Fibroblast of peridontal ligament (primary cell): ENCODE measurements at regions not wholly inside any gene's neighbourhood (a gene's known extent, or its start where the extent isn't known, plus 50 kb on each side); places are given as distances from the start of the nearest gene placed in this dataset.
"Not testable (repeated sequence)": the region's sequence is repeated elsewhere in the genome, so short reads cannot be mapped to it uniquely, and the experiment has no call there.

ENCODE experiments used
- DNase-seq: peaks from one replicate; pipeline ENCODE4 v3.0.0-alpha.2; 2010; ENCODE audit errors: extremely low read depth

DNA sequence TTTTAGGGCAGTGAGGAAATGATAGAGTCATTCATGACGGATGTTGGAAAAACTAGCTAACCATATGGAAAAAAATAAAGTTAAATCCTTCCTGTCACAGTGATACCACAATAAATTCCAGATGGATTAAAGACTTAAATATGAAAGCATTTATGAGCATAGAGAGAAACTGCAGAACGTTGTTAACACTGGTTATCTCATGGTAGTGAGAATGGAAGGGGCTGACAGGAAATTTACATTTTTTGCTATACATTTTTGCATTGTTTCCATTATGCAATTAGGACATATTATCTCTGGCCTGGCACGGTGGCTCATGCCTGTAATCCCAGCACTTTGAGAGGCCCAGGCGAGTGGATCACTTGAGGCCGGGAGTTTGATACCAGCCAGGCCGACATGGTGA lies 130.5 kb upstream of the VOPP1 start:
- not testable (repeated sequence) for DNase-seq

DNA sequence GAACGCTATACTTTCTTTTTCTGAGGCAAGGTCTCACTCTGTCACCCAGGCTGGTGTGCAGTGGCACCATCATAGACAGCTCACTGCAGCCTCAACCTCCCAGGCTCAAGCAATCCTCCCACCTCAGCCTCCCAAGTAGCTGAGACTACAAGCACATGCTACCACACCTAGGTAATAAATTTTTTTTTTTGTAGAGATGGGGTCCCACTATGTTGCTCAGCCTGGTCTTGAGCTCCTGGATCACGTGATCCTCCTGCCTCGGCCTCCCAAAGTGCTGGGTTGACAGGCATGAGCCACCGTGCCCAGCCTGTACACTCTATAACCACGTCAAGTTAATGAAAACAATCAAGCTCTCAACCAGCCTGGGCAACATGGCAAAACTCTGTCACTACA lies 127.1 kb upstream of the VOPP1 start:
- not testable (repeated sequence) for DNase-seq

DNA sequence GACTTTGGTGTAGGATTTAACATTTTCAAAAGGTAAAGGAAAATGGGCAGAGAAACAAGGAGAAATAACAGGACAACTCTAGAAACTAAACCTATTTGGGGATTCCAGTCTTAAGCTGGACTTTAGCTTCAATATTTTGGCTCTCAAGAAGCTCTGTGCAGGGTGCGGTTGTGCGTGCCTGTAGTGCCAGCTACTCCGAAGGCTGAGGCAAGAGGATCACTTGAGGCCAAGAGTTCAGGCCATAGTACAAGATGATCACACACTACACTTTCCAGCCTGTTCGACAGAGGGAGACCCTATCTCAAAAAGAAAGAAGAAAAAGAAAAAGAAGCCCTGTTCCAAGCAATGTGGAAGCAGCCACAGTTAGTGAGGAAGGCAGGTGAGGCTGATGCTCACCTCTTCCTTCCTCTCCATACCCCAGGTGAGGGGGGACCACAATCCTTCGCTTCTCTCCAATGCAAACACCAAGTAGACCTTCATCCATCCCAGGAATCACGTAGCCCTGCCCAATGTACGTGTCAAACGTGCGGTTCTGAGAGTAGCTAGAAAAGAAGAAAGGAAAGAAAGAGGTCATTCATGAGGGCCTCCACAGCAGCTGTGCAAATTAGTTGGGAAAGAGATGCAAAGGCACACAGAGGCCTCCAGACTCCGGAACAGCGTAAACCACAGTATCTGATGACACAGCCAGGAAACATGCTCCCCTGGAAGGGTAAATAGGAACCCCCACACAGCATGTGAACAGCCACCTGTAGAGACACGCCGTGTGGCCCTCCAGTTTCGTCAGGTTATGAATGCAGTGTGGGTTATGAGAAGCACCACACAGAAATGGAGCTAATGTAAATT lies 126.5 kb upstream of the VOPP1 start:
- DNase-seq: not testable (repeated sequence)

DNA sequence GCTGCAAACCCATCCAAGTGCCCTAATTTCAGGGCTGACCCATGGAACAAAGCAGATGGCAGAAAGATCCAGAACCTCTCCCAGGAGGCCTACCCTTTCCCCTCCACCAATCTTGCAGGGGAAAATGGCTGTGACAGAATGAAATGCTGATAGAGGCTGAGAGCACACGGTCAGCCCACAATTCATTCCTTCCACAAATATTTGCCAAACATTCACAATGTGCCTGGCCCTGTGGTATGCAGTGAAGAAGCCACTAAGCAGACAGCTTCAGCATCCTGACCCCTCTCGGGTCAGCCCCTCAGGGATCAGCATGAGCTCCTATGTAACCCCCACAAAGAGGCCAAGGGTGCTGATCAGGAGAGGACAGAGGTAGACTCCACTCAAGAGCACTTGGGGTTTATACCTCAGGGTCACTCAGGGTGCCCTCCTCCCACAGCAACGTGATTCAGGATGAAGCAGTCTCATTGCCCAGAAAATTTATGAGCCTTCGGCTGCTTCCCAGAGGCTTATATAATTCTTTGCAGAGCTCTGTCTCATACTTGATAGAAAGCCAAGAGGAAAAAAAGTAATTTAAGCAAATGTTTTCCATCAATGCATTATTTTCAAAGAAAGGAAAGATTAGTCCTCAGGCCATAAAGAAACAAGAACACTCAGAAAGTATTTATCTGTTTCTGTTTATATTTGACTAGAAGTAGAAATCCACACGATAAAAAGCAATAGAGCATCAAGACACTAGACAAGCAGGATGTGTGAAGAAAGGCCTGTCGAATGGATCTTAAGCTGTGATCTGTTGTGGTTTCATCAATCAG lies 123.8 kb upstream of the VOPP1 start:
- peak; percentile 47 for DNase-seq

DNA sequence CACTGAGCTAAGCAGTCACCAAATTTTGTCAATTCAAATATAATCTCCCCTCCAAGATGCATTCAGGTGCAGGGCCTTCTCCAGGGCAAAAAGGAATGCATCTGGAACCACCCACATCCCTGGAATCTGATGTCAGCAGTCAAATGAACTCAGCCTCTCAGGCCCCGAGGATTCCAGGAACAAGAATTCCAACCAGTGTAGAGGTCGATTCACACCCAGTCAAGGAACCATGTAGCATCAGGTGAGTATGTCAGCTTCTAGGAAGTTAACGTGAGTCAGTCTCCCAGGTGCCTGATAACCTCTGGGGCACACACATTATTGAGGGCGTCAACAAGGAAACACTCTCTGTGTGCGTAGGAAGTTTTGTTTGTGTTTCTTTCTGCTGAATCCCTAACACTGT lies 122.2 kb upstream of the VOPP1 start:
- not testable (repeated sequence) for DNase-seq

DNA sequence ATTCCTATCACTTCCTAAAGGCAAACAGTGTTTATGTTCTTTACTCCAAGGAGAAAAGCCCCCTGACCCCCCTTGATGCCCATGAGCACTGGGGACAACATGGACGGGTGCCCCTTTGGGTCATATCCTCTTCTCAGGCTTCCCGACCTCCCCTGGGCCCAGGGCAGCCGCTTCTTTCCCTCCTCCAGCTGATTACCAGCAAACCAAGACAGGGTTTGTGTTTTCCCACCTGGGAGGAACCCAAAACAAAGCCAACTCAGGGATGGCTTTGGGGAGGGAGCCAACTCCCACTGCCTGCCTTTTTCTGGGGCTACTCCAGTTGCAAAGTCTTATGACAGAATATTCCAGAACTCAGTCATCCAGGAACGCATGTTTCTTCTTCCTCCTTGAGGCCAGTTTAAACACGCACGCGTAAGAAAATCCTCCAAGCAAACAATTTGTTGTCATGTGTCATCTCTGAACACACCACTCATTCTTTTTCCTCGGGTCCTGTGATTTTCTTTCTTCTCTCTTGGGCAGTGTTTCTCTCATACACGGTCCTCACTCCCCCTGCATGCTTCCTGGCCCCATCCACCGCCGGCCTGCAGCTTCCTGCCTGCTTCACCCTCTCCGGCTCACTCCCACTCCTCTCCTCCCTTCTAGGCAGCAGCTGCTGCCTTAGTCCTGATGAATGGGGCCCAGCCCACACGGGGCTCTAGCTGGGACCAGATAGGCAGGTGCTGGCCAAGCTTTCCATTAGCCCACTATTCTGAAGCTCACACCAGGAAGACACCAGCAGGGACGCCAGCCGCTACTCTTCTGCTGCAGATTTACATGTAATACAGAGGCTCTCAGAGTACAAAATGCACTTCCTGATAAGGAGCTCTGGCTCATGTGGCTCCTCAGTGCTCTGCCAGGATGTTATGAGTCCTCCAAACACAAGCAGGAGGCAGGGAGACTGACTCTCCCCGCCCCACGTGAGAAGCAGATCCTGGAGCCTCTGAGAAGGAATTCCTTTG lies 116.7 kb upstream of the VOPP1 start:
- not testable (repeated sequence) for DNase-seq

DNA sequence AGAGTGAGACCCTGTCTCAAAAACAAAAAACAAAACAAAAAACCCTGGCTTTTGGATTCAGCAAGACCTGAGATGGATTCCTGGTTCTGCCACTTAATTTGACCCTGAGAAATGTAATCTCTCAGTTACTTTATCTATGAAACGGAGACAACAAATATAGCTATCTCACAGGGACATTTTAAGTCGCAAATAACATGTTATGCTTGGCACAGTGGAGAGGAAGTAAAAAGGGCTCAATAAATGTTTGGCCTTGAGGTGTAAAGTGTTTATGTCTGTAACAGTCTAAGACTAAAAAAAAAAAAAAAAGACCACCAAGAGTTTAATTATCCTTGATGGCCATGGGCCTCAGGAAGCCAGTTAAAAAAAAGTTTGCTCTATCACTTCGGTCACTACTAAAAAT lies 116.0 kb upstream of the VOPP1 start:
- not testable (repeated sequence) for DNase-seq

DNA sequence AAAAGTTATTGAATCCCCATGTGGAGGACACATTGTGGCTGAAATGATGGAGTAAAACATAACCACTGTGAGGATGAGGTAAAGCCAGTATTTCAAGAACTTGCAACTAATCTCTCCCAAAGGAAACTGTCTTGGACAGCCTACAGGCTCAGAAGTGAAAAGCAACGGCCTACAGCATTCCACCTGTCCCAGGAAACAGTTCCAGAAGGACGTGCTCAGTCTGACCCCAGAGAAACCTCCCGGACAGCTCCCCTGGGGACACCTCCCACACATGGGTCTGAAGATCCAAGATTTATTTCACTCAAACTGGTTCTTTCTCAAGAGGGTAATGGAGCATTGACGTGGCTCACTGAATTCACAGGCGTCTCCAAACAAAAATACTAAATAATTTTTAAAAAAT lies 115.0 kb upstream of the VOPP1 start:
- DNase-seq: not testable (repeated sequence)

DNA sequence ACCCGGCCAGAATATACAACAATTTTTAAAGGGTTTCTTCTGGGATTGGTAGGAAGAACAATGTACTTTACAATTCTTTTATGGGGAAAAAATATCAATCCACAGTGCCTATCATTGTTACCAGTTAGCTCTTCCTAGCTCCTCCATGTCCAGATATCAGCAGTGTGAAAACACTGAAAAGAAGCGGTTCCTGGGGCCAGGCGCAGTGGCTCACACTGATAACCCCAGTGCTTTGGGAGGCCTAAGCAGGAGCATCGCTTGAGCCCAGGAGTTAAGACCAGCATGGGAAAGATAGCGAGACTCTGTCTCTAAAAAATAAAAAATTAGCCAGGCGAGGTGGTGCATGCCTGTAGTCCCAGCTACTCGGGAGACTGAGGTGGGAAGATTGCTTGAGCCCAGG lies 114.5 kb upstream of the VOPP1 start:
- not testable (repeated sequence) for DNase-seq

DNA sequence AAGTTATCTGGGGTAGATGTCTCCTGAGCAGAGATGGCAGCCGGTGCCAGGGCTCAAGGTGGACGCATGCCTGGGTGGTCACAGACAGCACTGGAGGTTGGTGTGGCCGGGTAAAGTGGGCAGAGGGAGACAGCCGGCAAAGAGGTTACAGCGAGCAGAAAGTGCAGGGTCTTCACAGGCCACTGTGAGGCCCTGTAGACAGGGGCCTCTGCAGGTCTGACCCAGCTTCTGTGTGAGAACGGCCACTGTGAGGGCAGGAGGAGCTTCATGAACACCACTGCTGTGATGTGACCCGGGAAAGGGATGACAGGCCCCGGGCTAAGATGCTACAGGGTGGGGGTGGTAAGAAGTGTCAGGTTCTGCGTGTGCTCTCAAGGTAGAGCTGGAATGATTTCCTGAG lies 111.2 kb upstream of the VOPP1 start:
- not testable (repeated sequence) for DNase-seq

DNA sequence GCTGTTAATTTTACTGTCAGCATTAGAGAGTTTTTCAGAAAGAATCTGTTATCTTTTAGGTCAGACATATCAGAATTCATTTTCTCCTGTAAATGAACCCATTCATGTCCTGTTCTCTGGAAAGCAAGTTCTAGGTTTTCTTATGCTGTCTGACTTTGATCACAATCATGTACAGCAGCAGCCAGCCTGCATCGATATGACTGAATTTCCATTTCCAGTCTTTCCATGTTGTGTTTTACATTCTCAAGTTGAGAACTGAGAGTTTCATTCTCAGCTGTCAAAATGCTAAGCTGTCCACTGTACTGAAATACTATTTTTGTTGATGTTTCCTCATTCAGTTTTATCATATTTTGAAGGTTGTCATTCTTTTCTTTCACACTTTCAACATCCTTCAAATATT lies 103.3 kb upstream of the VOPP1 start:
- DNase-seq: not testable (repeated sequence)

DNA sequence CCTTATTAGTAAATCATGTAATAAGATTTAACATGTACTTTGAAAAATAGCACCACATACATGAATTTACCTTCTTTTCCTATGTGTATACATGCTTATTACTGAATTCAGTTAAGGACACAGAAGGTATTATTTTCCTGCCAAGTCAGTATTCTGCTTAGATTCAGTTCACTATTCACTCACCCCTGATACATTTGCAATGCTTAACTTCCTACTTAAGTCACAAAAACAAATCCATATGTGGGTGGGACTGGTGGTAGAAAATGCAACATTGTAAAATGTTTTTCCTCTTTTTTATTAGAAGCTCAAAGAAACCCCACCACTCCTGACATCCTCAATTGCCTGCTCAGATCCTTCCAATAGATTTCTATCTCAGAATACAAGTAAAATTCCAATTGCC lies 101.2 kb upstream of the VOPP1 start:
- not testable (repeated sequence) for DNase-seq

DNA sequence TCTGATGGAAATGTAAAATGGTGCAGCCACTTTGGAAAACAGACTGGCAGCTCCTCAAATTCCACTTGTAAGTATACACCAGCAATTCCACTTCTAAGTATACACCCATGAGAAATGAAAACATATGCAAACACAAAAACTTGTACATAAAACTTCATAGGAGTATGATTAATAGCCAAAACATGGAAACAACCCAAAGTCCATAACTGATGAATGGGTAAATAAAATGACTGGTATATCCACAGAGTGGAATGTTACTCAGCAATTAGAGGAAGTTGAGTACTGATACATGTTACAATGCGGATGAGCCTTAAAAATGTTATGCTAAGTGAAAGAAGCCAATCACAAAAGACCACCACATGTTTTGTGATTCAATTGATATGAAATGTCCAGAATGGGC lies 99.8 kb upstream of the VOPP1 start:
- not testable (repeated sequence) for DNase-seq

DNA sequence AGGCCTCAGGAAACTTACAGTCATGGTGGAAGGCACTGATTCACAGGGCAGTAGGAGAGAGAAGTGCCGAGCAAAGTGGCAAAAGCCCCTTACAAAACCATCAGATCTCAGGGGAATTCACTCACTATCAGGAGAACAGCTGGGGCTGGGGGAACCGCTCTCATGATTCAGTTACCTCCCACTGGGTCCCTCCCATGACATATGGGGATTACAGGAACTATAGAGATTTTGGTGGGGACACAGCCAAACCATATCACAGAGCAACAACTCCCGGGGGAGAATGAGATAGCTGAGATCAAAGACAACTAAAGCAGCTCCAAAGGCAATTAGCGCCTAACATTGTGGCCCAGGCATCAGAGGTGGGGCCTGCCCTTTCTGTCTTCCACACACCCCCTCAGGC lies 85.4 kb upstream of the VOPP1 start:
- no peak for DNase-seq

DNA sequence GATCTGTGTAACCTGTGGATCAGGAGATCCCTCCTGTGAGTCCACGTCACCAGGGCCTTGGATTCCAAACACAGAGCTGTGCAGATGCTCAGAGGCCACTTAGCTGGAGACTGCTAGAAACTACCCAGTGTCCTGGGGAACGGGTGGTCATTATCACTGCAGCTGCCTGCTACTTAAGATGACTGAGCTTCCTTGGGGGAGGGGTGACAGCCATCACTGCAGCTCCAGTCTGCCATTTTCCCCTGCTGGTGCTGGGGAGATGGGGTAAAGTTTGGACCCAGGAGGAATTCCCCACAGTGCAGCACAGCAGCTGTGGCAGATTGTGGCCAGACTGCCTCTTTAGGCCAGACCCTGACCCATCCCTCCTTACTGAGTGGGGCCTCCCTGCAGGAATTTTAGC lies 78.8 kb upstream of the VOPP1 start:
- DNase-seq: no peak

DNA sequence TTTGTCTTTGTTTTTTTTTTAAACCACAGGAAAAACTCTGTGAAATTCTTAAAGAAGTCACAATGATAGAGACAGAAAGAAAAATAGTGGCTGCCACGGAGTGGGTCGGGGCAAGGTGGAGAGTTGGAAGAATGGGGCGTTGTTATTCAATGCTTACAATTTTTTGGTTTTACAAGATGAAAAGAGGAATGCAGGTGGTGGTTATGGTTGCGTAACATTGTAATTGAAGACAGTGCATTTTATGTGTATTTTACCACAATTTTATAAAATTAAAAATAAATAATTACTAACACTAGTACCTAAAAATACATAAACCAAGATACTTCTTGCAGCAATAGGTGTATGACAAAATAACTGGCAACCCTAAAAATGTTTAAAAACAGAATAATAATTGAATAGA lies 76.9 kb upstream of the VOPP1 start:
- no peak for DNase-seq

DNA sequence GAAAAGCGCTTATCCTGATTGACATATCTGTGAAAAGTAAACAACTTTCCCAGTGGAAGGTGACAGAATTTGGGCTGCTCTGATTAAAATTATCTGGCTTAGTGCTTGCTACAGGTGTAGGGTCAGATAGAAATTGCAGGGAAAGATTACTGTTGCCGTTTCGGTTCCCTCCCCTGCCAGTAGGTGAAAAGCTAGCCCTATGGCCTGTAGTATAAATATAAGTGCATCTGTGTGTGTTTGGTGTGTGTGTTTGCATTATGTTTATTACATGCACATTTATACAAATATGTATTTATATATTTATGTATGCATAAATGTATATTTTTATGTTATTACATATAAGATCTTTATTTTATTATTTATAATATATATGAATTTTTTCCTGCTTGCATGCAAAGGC lies 72.3 kb upstream of the VOPP1 start:
- no peak for DNase-seq

DNA sequence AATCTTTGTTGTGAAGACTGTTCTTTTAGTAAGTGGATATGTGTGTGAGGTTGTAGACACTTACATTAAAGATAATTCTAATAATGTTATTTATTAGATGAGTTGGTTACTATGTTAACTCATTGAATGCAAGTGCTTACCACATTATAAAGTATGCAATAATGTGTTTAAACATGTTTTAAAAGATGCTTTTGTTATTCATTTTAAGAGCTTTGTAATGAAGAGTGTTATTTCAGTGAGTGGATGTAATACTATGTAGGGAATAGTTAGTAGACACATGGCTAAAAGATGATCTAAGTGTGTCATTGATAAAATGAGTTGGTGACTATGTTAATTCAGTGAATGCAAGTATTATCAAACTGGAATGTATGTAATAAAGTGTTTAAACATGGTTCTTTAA lies 70.0 kb upstream of the VOPP1 start:
- no peak for DNase-seq

DNA sequence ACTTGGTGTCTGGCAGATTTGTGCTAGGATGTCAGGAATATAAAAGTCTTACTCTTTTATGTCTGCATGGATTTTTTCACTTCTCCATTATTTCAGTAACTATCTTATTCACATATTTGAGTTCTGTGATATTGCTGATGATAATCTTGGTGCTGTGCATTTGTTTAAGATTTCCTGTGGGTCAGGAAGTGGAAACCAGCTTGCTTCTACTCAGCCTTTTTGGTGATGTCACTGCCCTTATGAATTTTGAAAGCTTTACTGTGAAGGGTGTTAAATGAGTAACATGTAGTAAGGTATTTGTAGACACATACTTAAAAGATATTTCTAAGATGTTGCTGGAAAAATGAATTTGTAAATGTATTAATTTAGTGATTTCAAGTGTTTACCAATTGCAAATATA lies 69.5 kb upstream of the VOPP1 start:
- DNase-seq: no peak

DNA sequence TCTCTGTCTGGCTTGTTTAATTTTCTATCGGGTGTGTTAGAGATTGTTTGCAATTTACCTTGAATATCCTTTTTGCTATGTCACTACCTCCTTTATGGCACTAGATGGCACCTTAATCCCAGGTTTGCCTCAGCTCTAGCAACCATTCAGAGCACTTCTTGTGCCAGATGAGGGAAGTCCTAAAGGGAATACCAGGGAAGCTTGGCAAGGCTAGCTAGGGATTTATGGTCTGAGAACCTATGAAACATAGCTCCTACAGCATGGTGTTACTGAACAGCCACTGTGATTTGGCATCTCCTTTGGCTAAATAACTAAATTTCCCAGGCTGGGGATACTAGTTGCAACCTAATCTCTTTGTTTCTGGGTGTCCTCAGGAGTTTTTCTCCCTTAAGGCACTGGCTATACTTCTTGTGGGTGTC lies 69.0 kb upstream of the VOPP1 start:
- peak; percentile 84 for DNase-seq

DNA sequence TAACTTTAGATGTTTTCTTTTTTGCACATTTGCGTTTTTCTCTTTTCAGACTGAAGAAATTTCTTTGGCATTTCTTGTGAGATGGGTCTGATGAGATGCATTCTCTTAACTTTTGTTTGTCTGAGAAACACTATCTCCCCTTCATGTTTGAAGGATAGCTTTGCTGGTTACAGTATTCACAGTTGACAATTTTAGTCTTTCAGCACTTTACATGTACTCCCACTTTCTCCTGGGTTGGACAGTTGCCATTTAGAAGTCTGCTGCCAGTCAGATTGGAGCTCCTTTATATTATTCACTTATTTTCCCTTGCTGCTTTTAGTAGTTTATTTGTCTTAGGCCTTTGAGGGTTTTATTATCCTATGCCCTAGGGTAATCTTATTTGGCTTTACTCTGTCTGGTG lies 67.3 kb upstream of the VOPP1 start:
- no peak for DNase-seq
